PC-9 (cell line): ENCODE measurements at regions not wholly inside any gene's neighbourhood (a gene's known extent, or its start where the extent isn't known, plus 50 kb on each side); places are given as distances from the start of the nearest gene placed in this dataset.

ENCODE experiments used
- BruUV-seq: library from RNA; stranded (reverse); fragments of 400-500 nt; replicated peaks from 2 replicates; lab custom pipeline; 2021; lab: Mats Ljungman, UMichigan
- CTCF ChIA-PET: fragments of 300-600 bp; sonication (Branson Sonifier 250); formaldehyde crosslinking; loops from one replicate; lab custom pipeline; 2022; ENCODE audit warnings: antibody characterized with exemption; lab: Charles Lee
- POLR2A ChIA-PET: fragments of 300-600 bp; sonication (Branson Sonifier 250); formaldehyde crosslinking; loops from one replicate; lab custom pipeline; 2022; ENCODE audit warnings: antibody characterized with exemption; ENCODE audit not compliant: unreplicated experiment; lab: Charles Lee
- DNase-seq, 2 experiments: peaks; one replicate each; pipeline versions ENCODE4 v3.0.0 to v3.0.0-alpha.2; 2015 to 2022; ENCODE audit warnings: mixed read lengths in 1 of 2
- H2AFZ ChIP-seq: fragments of 200-600 bp; sonication (generic); 2 replicates; pipeline ENCODE4 v1.8.1; 2017; ENCODE audit warnings: antibody characterized with exemption
- H3F3A ChIP-seq: fragments of 200-600 bp; sonication (generic); 2 replicates; pipeline ENCODE4 v1.8.1; 2017; ENCODE audit warnings: antibody characterized with exemption, mild to moderate bottlenecking, low read depth; ENCODE audit not compliant: insufficient read depth
- H3K27ac ChIP-seq: fragments of 200-600 bp; sonication (generic); 2 replicates; pipeline ENCODE4 v1.6.1; 2016; ENCODE audit warnings: mixed run types
- H3K27me3 ChIP-seq: fragments of 200-600 bp; sonication (generic); 2 replicates; pipeline ENCODE4 v1.6.1; 2016; ENCODE audit warnings: low read depth, mixed run types; ENCODE audit not compliant: insufficient read depth
- H3K36me3 ChIP-seq: fragments of 200-600 bp; sonication (generic); 2 replicates; pipeline ENCODE4 v1.6.1; 2016; ENCODE audit warnings: low read depth, mixed run types
- H3K4me1 ChIP-seq: fragments of 200-600 bp; sonication (generic); replicated peaks from 2 replicates; pipeline ENCODE4 v1.6.1; 2016; ENCODE audit warnings: mixed run types; ENCODE audit not compliant: insufficient read depth
- H3K4me2 ChIP-seq: fragments of 200-600 bp; sonication (generic); 2 replicates; pipeline ENCODE4 v1.6.1; 2017; ENCODE audit warnings: mixed run types
- H3K4me3 ChIP-seq: fragments of 200-600 bp; sonication (generic); 2 replicates; pipeline ENCODE4 v1.6.1; 2016; ENCODE audit warnings: mixed run types
- H3K79me2 ChIP-seq: fragments of 200-600 bp; sonication (generic); 2 replicates; pipeline ENCODE4 v1.6.1; 2017; ENCODE audit warnings: low read depth, mixed run types
- H3K9me2 ChIP-seq: fragments of 200-600 bp; sonication (generic); 2 replicates; pipeline ENCODE4 v1.8.1; 2017; ENCODE audit warnings: mild to moderate bottlenecking; ENCODE audit not compliant: insufficient read depth
- H3K9me3 ChIP-seq: fragments of 200-600 bp; sonication (generic); 2 replicates; pipeline ENCODE4 v1.8.1; 2016; ENCODE audit warnings: low read depth; ENCODE audit not compliant: insufficient read depth
- H4K20me1 ChIP-seq: fragments of 200-600 bp; sonication (generic); 2 replicates; pipeline ENCODE4 v1.8.1; 2017; ENCODE audit not compliant: insufficient read depth
- EZH2 ChIP-seq: fragments of 200-600 bp; sonication (generic); IDR thresholded peaks from 2 replicates; pipeline ENCODE4 v1.8.0; 2017; ENCODE audit warnings: antibody characterized with exemption, low read depth
- intact Hi-C: fragments of 100-400 bp; cut with micrococcal nuclease; formaldehyde crosslinking; loops from one replicate; pipeline ENCODE4 v1.10.0; 2022; ENCODE audit not compliant: unreplicated experiment
- TF ChIP-seq, protein P1 (sequence below): fragments of 200-600 bp; sonication (generic); conservative IDR thresholded peaks from 2 replicates; pipeline ENCODE4 v1.6.1; 2017; ENCODE audit warnings: mixed run types, antibody characterized with exemption, mild to moderate bottlenecking, moderate library complexity

GRCh38 chr3:159662549-159662948 lies 326.1 kb upstream of the IL12A start:
- ChIA-PET POLR2A (no interaction called here), CTCF (no interaction called here)
- Histone ChIP-seq H3K9me3 (peaks cover 15% of the 10 kb centered on the region), H4K20me1 (no peaks in the 10 kb centered on the region), H3K9me2 (no peaks in the 10 kb centered on the region), H3K36me3 (no peaks in the 10 kb centered on the region), H3K4me2 (no peak overlapping the region), H2AFZ (no peak overlapping the region), H3K27ac (no peak overlapping the region), H3K4me1 (no peaks in the 10 kb centered on the region), H3F3A (no peaks in the 10 kb centered on the region), H3K79me2 (no peaks in the 10 kb centered on the region), H3K4me3 (no peak overlapping the region), H3K27me3 (no peaks in the 10 kb centered on the region)
- no peak for TF ChIP-seq EZH2
- intact Hi-C loops, result no loop called here
- DNase-seq, result no peak
- no TSS peak for BruUV-seq

- Histone ChIP-seq H2AFZ (no peak overlapping the region), H4K20me1 (no peaks in the 10 kb centered on the region), H3K4me2 (no peak overlapping the region), H3F3A (no peaks in the 10 kb centered on the region), H3K36me3 (no peaks in the 10 kb centered on the region), H3K79me2 (no peaks in the 10 kb centered on the region), H3K27me3 (no peaks in the 10 kb centered on the region), H3K4me1 (no peaks in the 10 kb centered on the region), H3K4me3 (no peak overlapping the region), H3K9me3 (peaks cover 15% of the 10 kb centered on the region), H3K27ac (no peak overlapping the region), H3K9me2 (no peaks in the 10 kb centered on the region)
- TF ChIP-seq, protein P1, sequence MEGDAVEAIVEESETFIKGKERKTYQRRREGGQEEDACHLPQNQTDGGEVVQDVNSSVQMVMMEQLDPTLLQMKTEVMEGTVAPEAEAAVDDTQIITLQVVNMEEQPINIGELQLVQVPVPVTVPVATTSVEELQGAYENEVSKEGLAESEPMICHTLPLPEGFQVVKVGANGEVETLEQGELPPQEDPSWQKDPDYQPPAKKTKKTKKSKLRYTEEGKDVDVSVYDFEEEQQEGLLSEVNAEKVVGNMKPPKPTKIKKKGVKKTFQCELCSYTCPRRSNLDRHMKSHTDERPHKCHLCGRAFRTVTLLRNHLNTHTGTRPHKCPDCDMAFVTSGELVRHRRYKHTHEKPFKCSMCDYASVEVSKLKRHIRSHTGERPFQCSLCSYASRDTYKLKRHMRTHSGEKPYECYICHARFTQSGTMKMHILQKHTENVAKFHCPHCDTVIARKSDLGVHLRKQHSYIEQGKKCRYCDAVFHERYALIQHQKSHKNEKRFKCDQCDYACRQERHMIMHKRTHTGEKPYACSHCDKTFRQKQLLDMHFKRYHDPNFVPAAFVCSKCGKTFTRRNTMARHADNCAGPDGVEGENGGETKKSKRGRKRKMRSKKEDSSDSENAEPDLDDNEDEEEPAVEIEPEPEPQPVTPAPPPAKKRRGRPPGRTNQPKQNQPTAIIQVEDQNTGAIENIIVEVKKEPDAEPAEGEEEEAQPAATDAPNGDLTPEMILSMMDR, result no peak
- no peak for TF ChIP-seq EZH2
- BruUV-seq, result no TSS peak
- ChIA-PET CTCF (no interaction called here), POLR2A (no interaction called here)
- intact Hi-C loops, result loop anchor here (2.0 kb wide), 1 partner anchor 25 kb away; no protein-coding TSS in a partner anchor
- no peak for DNase-seq
Observed at GRCh38 chr3:159664006-159664405, 324.6 kb upstream of the IL12A start.

DNA sequence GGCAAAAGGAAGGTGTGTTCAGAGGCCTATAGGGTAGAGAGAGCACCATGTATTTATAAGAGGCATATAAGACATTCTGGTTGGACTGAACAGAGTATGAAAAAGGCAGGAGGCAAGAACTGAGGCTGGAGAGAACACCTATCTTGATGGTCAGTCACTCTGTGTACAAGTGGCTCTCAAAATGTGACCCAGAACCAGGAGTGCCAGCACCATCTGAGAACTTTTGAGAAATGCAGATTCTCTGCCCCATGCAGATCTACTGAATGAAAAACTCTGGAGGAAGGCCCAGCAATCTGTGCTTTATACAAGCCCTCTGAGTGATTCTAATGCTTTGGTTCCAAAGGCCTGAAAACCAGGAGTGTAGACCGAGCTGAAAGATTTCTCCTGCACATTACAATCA lies 324.0 kb upstream of the IL12A start:
- no TSS peak for BruUV-seq
- Histone ChIP-seq H2AFZ (no peak overlapping the region), H3F3A (no peaks in the 10 kb centered on the region), H3K36me3 (no peaks in the 10 kb centered on the region), H3K79me2 (no peaks in the 10 kb centered on the region), H3K4me2 (no peak overlapping the region), H3K27ac (no peak overlapping the region), H3K27me3 (no peaks in the 10 kb centered on the region), H3K4me1 (no peaks in the 10 kb centered on the region), H3K9me2 (no peaks in the 10 kb centered on the region), H3K4me3 (no peak overlapping the region), H3K9me3 (peaks cover 15% of the 10 kb centered on the region), H4K20me1 (no peaks in the 10 kb centered on the region)
- ChIA-PET CTCF (no interaction called here), POLR2A (no interaction called here)
- TF ChIP-seq, protein P1, result no peak
- no peak for TF ChIP-seq EZH2
- DNase-seq, result no peak
- intact Hi-C loops, result loop anchor here (2.0 kb wide), 1 partner anchor 26 kb away; no protein-coding TSS in a partner anchor

- H3K27me3 ChIP-seq, result no peaks in the 10 kb centered on the region
- H3K4me1 ChIP-seq, result no peaks in the 10 kb centered on the region
- no peak overlapping the region for H3K27ac ChIP-seq
- ChIA-PET CTCF (interaction anchor here (0.6 kb wide), 1 partner anchor 1549 kb away, joined by 3 read pairs; no protein-coding TSS in a partner anchor), POLR2A (no interaction called here)
- BruUV-seq, result no TSS peak
- H3K36me3 ChIP-seq, result no peaks in the 10 kb centered on the region
- no peak overlapping the region for H3K4me3 ChIP-seq
- TF ChIP-seq EZH2, result no peak
- TF ChIP-seq, protein P1, result no peak
- no peaks in the 10 kb centered on the region for H3K9me2 ChIP-seq
- no peaks in the 10 kb centered on the region for H3K79me2 ChIP-seq
- DNase-seq, result no peak
- H3F3A ChIP-seq, result no peaks in the 10 kb centered on the region
- peaks cover 10% of the 10 kb centered on the region for H3K9me3 ChIP-seq
- H2AFZ ChIP-seq, result no peak overlapping the region
- H4K20me1 ChIP-seq, result no peaks in the 10 kb centered on the region
- intact Hi-C loops, result no loop called here
- no peak overlapping the region for H3K4me2 ChIP-seq
Observed at GRCh38 chr3:159667261-159667660, 321.4 kb upstream of the IL12A start.
